Breast epithelium (tissue), 3 donors: ENCODE measurements at regions not wholly inside any gene's neighbourhood (a gene's known extent, or its start where the extent isn't known, plus 50 kb on each side); places are given as distances from the start of the nearest gene placed in this dataset.

Source experiments
- CTCF ChIP-seq, 3 donors: fragments of 450-650 bp; IDR thresholded peaks; one replicate each; pipeline ENCODE4 v1.5.1; 2016 to 2017; ENCODE audit warnings: antibody characterized with exemption in 3 of 3, mild to moderate bottlenecking in 3 of 3, moderate library complexity in 3 of 3
- POLR2A ChIP-seq: fragments of 450-650 bp; IDR thresholded peaks from one replicate; pipeline ENCODE4 v1.6.1; 2016; ENCODE audit warnings: antibody characterized with exemption, mild to moderate bottlenecking, moderate library complexity
- POLR2AphosphoS5 ChIP-seq, 3 donors: sonication (generic); formaldehyde crosslinking; IDR thresholded peaks; one replicate each; pipeline ENCODE4 v1.6.1; 2017; ENCODE audit warnings: antibody characterized with exemption in 3 of 3

- TF ChIP-seq CTCF (IDR thresholded peaks at IDR 0.05) (no peak), POLR2A (no peak), POLR2AphosphoS5 (IDR thresholded peaks at IDR 0.05) (no peak)
Measured at GRCh38 chr5:124868676-124869075, 122.2 kb upstream of the ZNF608 start.
